ENCODE measurements at regions not wholly inside any gene's neighbourhood (a gene's known extent, or its start where the extent isn't known, plus 50 kb on each side); places are given as distances from the start of the nearest gene placed in this dataset.

GRCh38 chr17:79510071-79510470, 100.8 kb downstream of the RBFOX3 start:
- H3K27me3 Mint-ChIP-seq = peaks cover 24% of the 10 kb centered on the region
- no peaks in the 10 kb centered on the region for H3K4me1 Mint-ChIP-seq
- no peaks in the 10 kb centered on the region for H3K36me3 Mint-ChIP-seq (ENCODE audit: low read depth)
- ATAC-seq (no peak), DNase-seq (no peak)
- H3K4me3 Mint-ChIP-seq = no peak overlapping the region
- no peak overlapping the region for H3K27ac Mint-ChIP-seq
- no peaks in the 10 kb centered on the region for H3K9me3 ChIP-seq (ENCODE audit: control insufficient read depth, low read length, poor library complexity, severe bottlenecking)

- no peak for ATAC-seq
- H3K27me3 Mint-ChIP-seq = peaks cover 26% of the 10 kb centered on the region
- no peak overlapping the region for H3K4me3 Mint-ChIP-seq
- peaks cover 1% of the 10 kb centered on the region for H3K36me3 Mint-ChIP-seq (ENCODE audit: low read depth)
- DNase-seq = no peak
- H3K4me1 Mint-ChIP-seq = no peaks in the 10 kb centered on the region
- no peak overlapping the region for H3K27ac Mint-ChIP-seq
- H3K9me3 ChIP-seq (ENCODE audit: control insufficient read depth, low read length, poor library complexity, severe bottlenecking) = no peaks in the 10 kb centered on the region
Measured at GRCh38 chr17:79509490-79509889, 101.4 kb downstream of the RBFOX3 start.

- H3K27ac Mint-ChIP-seq = no peak overlapping the region
- H3K4me1 Mint-ChIP-seq = no peaks in the 10 kb centered on the region
- ATAC-seq (no peak), DNase-seq (no peak)
- peaks cover 2% of the 10 kb centered on the region for H3K36me3 Mint-ChIP-seq (ENCODE audit: low read depth)
- no peak overlapping the region for H3K4me3 Mint-ChIP-seq
- peaks cover 30% of the 10 kb centered on the region for H3K27me3 Mint-ChIP-seq
- no peaks in the 10 kb centered on the region for H3K9me3 ChIP-seq (ENCODE audit: control insufficient read depth, low read length, poor library complexity, severe bottlenecking)
Measured at GRCh38 chr17:79509008-79509407, 101.8 kb downstream of the RBFOX3 start.

GRCh38 chr17:79508291-79508716, 102.5 kb downstream of the RBFOX3 start:
- DNase-seq = no peak
- Mint-ChIP-seq H3K4me1 (no peaks in the 10 kb centered on the region), H3K4me3 (no peak overlapping the region), H3K36me3 (ENCODE audit: low read depth) (peaks cover 2% of the 10 kb centered on the region), H3K27ac (no peak overlapping the region), H3K27me3 (peaks cover 30% of the 10 kb centered on the region)
- ATAC-seq = no peak
- no peaks in the 10 kb centered on the region for H3K9me3 ChIP-seq (ENCODE audit: control insufficient read depth, low read length, poor library complexity, severe bottlenecking)

GRCh38 chr17:79506955-79507354, 103.9 kb downstream of the RBFOX3 start:
- H3K4me1 Mint-ChIP-seq = no peaks in the 10 kb centered on the region
- no peak for DNase-seq
- H3K27ac Mint-ChIP-seq = no peak overlapping the region
- H3K27me3 Mint-ChIP-seq = peaks cover 32% of the 10 kb centered on the region
- peaks cover 2% of the 10 kb centered on the region for H3K36me3 Mint-ChIP-seq (ENCODE audit: low read depth)
- no peak for ATAC-seq
- no peaks in the 10 kb centered on the region for H3K9me3 ChIP-seq (ENCODE audit: control insufficient read depth, low read length, poor library complexity, severe bottlenecking)
- H3K4me3 Mint-ChIP-seq = no peak overlapping the region

- no peak for ATAC-seq
- Mint-ChIP-seq H3K27ac (no peak overlapping the region), H3K36me3 (ENCODE audit: low read depth) (peaks cover 2% of the 10 kb centered on the region), H3K4me1 (no peaks in the 10 kb centered on the region), H3K4me3 (no peak overlapping the region), H3K27me3 (peaks cover 37% of the 10 kb centered on the region)
- no peak for DNase-seq
- H3K9me3 ChIP-seq (ENCODE audit: control insufficient read depth, low read length, poor library complexity, severe bottlenecking) = no peaks in the 10 kb centered on the region
Measured at GRCh38 chr17:79506150-79506870, 104.5 kb downstream of the RBFOX3 start.

GRCh38 chr17:79505199-79505598, 105.7 kb downstream of the RBFOX3 start:
- DNase-seq (no peak), ATAC-seq (no peak)
- H3K27ac Mint-ChIP-seq = no peak overlapping the region
- H3K4me3 Mint-ChIP-seq = no peak overlapping the region
- peaks cover 37% of the 10 kb centered on the region for H3K27me3 Mint-ChIP-seq
- H3K36me3 Mint-ChIP-seq (ENCODE audit: low read depth) = peaks cover 2% of the 10 kb centered on the region
- no peaks in the 10 kb centered on the region for H3K9me3 ChIP-seq (ENCODE audit: control insufficient read depth, low read length, poor library complexity, severe bottlenecking)
- H3K4me1 Mint-ChIP-seq = no peaks in the 10 kb centered on the region

GRCh38 chr17:79504181-79504605, 106.7 kb downstream of the RBFOX3 start:
- no peaks in the 10 kb centered on the region for H3K9me3 ChIP-seq (ENCODE audit: control insufficient read depth, low read length, poor library complexity, severe bottlenecking)
- H3K27ac Mint-ChIP-seq = no peak overlapping the region
- ATAC-seq (no peak), DNase-seq (no peak)
- H3K4me3 Mint-ChIP-seq = no peak overlapping the region
- peaks cover 2% of the 10 kb centered on the region for H3K36me3 Mint-ChIP-seq (ENCODE audit: low read depth)
- H3K27me3 Mint-ChIP-seq = peaks cover 31% of the 10 kb centered on the region
- H3K4me1 Mint-ChIP-seq = no peaks in the 10 kb centered on the region

GRCh38 chr17:79503126-79503839, 107.6 kb downstream of the RBFOX3 start:
- peaks cover 2% of the 10 kb centered on the region for H3K36me3 Mint-ChIP-seq (ENCODE audit: low read depth)
- no peaks in the 10 kb centered on the region for H3K4me1 Mint-ChIP-seq
- H3K27ac Mint-ChIP-seq = no peak overlapping the region
- no peak overlapping the region for H3K4me3 Mint-ChIP-seq
- ATAC-seq (no peak), DNase-seq (no peak)
- H3K9me3 ChIP-seq (ENCODE audit: control insufficient read depth, low read length, poor library complexity, severe bottlenecking) = no peaks in the 10 kb centered on the region
- peaks cover 31% of the 10 kb centered on the region for H3K27me3 Mint-ChIP-seq

- Mint-ChIP-seq H3K27me3 (peaks cover 31% of the 10 kb centered on the region), H3K27ac (no peak overlapping the region), H3K4me1 (no peaks in the 10 kb centered on the region), H3K4me3 (no peak overlapping the region), H3K36me3 (ENCODE audit: low read depth) (peaks cover 2% of the 10 kb centered on the region)
- DNase-seq (no peak), ATAC-seq (no peak)
- no peaks in the 10 kb centered on the region for H3K9me3 ChIP-seq (ENCODE audit: control insufficient read depth, low read length, poor library complexity, severe bottlenecking)
Measured at GRCh38 chr17:79501910-79502309, 108.9 kb downstream of the RBFOX3 start.

- Mint-ChIP-seq H3K27me3 (peaks cover 25% of the 10 kb centered on the region), H3K27ac (no peak overlapping the region), H3K36me3 (ENCODE audit: low read depth) (peaks cover 2% of the 10 kb centered on the region), H3K4me3 (no peak overlapping the region), H3K4me1 (no peaks in the 10 kb centered on the region)
- DNase-seq (no peak), ATAC-seq (no peak)
- H3K9me3 ChIP-seq (ENCODE audit: control insufficient read depth, low read length, poor library complexity, severe bottlenecking) = no peaks in the 10 kb centered on the region
Measured at GRCh38 chr17:79500745-79501618, 109.9 kb downstream of the RBFOX3 start.

- Mint-ChIP-seq H3K27me3 (peaks cover 7% of the 10 kb centered on the region), H3K4me3 (no peak overlapping the region), H3K36me3 (ENCODE audit: low read depth) (no peaks in the 10 kb centered on the region), H3K27ac (no peak overlapping the region), H3K4me1 (no peaks in the 10 kb centered on the region)
- no peak for DNase-seq
- H3K9me3 ChIP-seq (ENCODE audit: control insufficient read depth, low read length, poor library complexity, severe bottlenecking) = no peaks in the 10 kb centered on the region
- no peak for ATAC-seq
Measured at GRCh38 chr17:79498854-79499253, 112.0 kb downstream of the RBFOX3 start.

GRCh38 chr17:79497777-79498348, 113.0 kb downstream of the RBFOX3 start:
- H3K4me1 Mint-ChIP-seq = no peaks in the 10 kb centered on the region
- H3K4me3 Mint-ChIP-seq = no peak overlapping the region
- H3K9me3 ChIP-seq (ENCODE audit: control insufficient read depth, low read length, poor library complexity, severe bottlenecking) = no peaks in the 10 kb centered on the region
- H3K27me3 Mint-ChIP-seq = peaks cover 7% of the 10 kb centered on the region
- ATAC-seq = no peak
- no peak for DNase-seq
- H3K27ac Mint-ChIP-seq = no peak overlapping the region
- H3K36me3 Mint-ChIP-seq (ENCODE audit: low read depth) = no peaks in the 10 kb centered on the region

Data from T-helper 17 cell (primary cell).